HepG2 (cell line): ENCODE measurements at regions not wholly inside any gene's neighbourhood (a gene's known extent, or its start where the extent isn't known, plus 50 kb on each side); places are given as distances from the start of the nearest gene placed in this dataset.
A peak's percentile ranks its signal among the peaks of the same experiment; 100 is the strongest.

Experiments used
- ARNT ChIP-seq: fragments of 450-650 bp; IDR thresholded peaks from 2 replicates; pipeline ENCODE4 v1.6.1; 2017
- ARNTL ChIP-seq: sonication (generic); formaldehyde crosslinking; IDR thresholded peaks from 2 replicates; pipeline ENCODE4 v1.4.0; 2020; ENCODE audit warnings: mild to moderate bottlenecking, missing genetic modification reagents
- ATF7-NPFF ChIP-seq: sonication (generic); formaldehyde crosslinking; IDR thresholded peaks from 2 replicates; pipeline ENCODE4 v1.8.1; 2023; ENCODE audit warnings: mild to moderate bottlenecking, low read depth, missing genetic modification reagents, moderate library complexity
- ELF1 ChIP-seq: sonication (generic); formaldehyde crosslinking; IDR thresholded peaks from 2 replicates; pipeline ENCODE4 v1.4.0; 2020; ENCODE audit warnings: missing genetic modification reagents
- GABPA ChIP-seq, 2 experiments: IDR thresholded peaks; 2 replicates each; pipeline ENCODE4 v1.6.1; 2011 to 2016; ENCODE audit warnings: low read depth in 2 of 2, low read length in 1 of 2, missing biosample characterization in 1 of 2, missing genetic modification characterization in 1 of 2
- HNF4A ChIP-seq: sonication (generic); formaldehyde crosslinking; IDR thresholded peaks from 2 replicates; pipeline ENCODE4 v1.4.0; 2020; ENCODE audit warnings: missing genetic modification reagents
- HNRNPH1 ChIP-seq: fragments of 200-400 bp; formaldehyde crosslinking; optimal IDR thresholded peaks from 2 replicates; pipeline ENCODE3; 2017; ENCODE audit warnings: mild to moderate bottlenecking, low read depth, low read length
- KDM5B ChIP-seq: sonication (generic); formaldehyde crosslinking; IDR thresholded peaks from 2 replicates; pipeline ENCODE4 v1.4.0; 2020; ENCODE audit warnings: missing genetic modification reagents, mild to moderate bottlenecking, borderline replicate concordance
- NR2C2 ChIP-seq: sonication (generic); formaldehyde crosslinking; IDR thresholded peaks from 2 replicates; pipeline ENCODE4 v1.4.0; 2020; ENCODE audit warnings: missing genetic modification reagents, mild to moderate bottlenecking, moderate library complexity, borderline replicate concordance
- POLR2AphosphoS2 ChIP-seq: IDR thresholded peaks from 2 replicates; pipeline ENCODE4 v1.6.1; 2011; ENCODE audit warnings: low read depth, low read length, improper control_type of control experiment
- TRIM24 ChIP-seq: sonication (generic); formaldehyde crosslinking; IDR thresholded peaks from 2 replicates; pipeline ENCODE4 v1.8.0; 2022; ENCODE audit warnings: mild to moderate bottlenecking, missing genetic modification reagents
- ZFP36L1 ChIP-seq: sonication (generic); formaldehyde crosslinking; IDR thresholded peaks from 2 replicates; pipeline ENCODE4 v1.8.0; 2022; ENCODE audit warnings: mild to moderate bottlenecking, missing genetic modification reagents, moderate library complexity
- ZNF160 ChIP-seq: sonication (generic); formaldehyde crosslinking; IDR thresholded peaks from 2 replicates; pipeline ENCODE4 v1.8.0; 2022; ENCODE audit warnings: mild to moderate bottlenecking, inconsistent platforms, missing genetic modification reagents
- ZNF451 ChIP-seq: sonication (generic); formaldehyde crosslinking; IDR thresholded peaks from 2 replicates; pipeline ENCODE4 v1.5.0; 2020; ENCODE audit warnings: mild to moderate bottlenecking, missing genetic modification reagents
- ZNF724P ChIP-seq: sonication (generic); formaldehyde crosslinking; IDR thresholded peaks from 2 replicates; pipeline ENCODE4 v1.8.0; 2022; ENCODE audit warnings: missing genetic modification reagents, borderline replicate concordance
- ZNF746 ChIP-seq: sonication (generic); formaldehyde crosslinking; IDR thresholded peaks from 2 replicates; pipeline ENCODE4 v1.8.0; 2022; ENCODE audit warnings: mild to moderate bottlenecking, missing genetic modification reagents
- ZNF780A ChIP-seq: sonication (generic); formaldehyde crosslinking; IDR thresholded peaks from 2 replicates; pipeline ENCODE4 v1.8.0; 2022; ENCODE audit warnings: mild to moderate bottlenecking, missing genetic modification reagents, moderate library complexity
- TF ChIP-seq, protein P1 (sequence below): sonication (generic); formaldehyde crosslinking; IDR thresholded peaks from 2 replicates; pipeline ENCODE4 v1.8.1; 2022; ENCODE audit warnings: low read depth, mild to moderate bottlenecking, missing genetic modification reagents
- TF ChIP-seq, protein P2 (sequence below): IDR thresholded peaks from 2 replicates; pipeline ENCODE4 v1.6.1; 2012; ENCODE audit warnings: inconsistent platforms
- TF ChIP-seq, protein P3 (sequence below): sonication (generic); formaldehyde crosslinking; IDR thresholded peaks from 2 replicates; pipeline ENCODE4 v1.8.0; 2022; ENCODE audit warnings: missing genetic modification reagents, mild to moderate bottlenecking, borderline replicate concordance
- TF ChIP-seq, protein P4 (sequence below): sonication (generic); formaldehyde crosslinking; IDR thresholded peaks from 2 replicates; pipeline ENCODE4 v1.4.0; 2020; ENCODE audit warnings: missing genetic modification reagents
- TF ChIP-seq, protein P5 (sequence below): sonication (generic); formaldehyde crosslinking; IDR thresholded peaks from 2 replicates; pipeline ENCODE4 v1.4.0; 2020; ENCODE audit warnings: missing genetic modification reagents

DNA sequence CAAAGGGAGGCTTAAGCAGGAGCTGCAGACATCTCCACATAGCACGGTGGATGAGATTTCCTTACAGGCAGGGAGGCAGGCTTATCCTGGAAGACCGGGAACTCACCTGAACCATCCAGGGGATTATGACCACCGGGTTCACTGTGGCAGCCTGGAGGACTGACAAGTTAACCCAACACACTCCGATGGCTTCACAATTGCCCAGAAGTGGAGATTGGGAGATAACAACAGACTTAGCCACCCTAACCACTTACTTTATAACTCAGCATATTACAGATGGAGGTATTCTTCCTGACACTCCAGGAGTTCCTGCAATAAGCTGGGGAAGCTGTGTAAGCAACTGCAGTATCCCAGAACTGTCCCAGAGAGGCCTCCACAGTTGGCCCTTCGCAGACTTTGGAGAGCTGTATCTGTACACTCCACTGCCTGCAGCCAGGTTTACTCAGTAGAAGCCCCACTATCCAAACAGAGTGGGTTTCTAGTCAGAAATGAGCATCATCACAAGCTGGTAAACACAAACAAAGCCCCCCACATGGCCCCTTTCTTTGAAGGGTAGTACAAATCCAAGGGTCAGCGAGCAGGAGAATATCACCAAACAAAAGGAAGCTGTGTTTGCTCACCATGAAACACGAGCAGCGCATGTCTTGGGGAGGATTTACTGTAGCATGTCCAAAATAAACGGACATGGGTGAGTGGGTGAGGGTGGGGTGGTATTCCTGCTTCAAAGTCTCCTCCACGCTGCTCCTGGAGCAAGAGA is 462.2 kb downstream of the RASEF start (continued):
- TF ChIP-seq, protein P1, sequence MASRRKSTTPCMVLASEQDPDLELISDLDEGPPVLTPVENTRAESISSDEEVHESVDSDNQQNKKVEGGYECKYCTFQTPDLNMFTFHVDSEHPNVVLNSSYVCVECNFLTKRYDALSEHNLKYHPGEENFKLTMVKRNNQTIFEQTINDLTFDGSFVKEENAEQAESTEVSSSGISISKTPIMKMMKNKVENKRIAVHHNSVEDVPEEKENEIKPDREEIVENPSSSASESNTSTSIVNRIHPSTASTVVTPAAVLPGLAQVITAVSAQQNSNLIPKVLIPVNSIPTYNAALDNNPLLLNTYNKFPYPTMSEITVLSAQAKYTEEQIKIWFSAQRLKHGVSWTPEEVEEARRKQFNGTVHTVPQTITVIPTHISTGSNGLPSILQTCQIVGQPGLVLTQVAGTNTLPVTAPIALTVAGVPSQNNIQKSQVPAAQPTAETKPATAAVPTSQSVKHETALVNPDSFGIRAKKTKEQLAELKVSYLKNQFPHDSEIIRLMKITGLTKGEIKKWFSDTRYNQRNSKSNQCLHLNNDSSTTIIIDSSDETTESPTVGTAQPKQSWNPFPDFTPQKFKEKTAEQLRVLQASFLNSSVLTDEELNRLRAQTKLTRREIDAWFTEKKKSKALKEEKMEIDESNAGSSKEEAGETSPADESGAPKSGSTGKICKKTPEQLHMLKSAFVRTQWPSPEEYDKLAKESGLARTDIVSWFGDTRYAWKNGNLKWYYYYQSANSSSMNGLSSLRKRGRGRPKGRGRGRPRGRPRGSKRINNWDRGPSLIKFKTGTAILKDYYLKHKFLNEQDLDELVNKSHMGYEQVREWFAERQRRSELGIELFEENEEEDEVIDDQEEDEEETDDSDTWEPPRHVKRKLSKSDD (CRISPR knock-in tag), result no peak
- TF ChIP-seq ZNF746 (CRISPR knock-in tag), result 0 out of 2 replicates have a peak, but pooled peaks have one; percentile 46
- no peak for TF ChIP-seq ZNF451 (CRISPR knock-in tag)
- TF ChIP-seq ARNTL (CRISPR knock-in tag), result no peak
- TF ChIP-seq, protein P2, sequence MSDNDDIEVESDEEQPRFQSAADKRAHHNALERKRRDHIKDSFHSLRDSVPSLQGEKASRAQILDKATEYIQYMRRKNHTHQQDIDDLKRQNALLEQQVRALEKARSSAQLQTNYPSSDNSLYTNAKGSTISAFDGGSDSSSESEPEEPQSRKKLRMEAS, result peak; percentile 42
- no peak for TF ChIP-seq ARNT
- TF ChIP-seq ZNF724P (CRISPR knock-in tag), result no peak
- TF ChIP-seq GABPA (IDR thresholded peaks at IDR 0.05; ENCODE audit: low read depth, low read length), result no peak
- no peak for TF ChIP-seq GABPA (CRISPR knock-in tag; IDR thresholded peaks at IDR 0.05; ENCODE audit: low read depth)
- TF ChIP-seq HNRNPH1, result no peak
- TF ChIP-seq, protein P3, sequence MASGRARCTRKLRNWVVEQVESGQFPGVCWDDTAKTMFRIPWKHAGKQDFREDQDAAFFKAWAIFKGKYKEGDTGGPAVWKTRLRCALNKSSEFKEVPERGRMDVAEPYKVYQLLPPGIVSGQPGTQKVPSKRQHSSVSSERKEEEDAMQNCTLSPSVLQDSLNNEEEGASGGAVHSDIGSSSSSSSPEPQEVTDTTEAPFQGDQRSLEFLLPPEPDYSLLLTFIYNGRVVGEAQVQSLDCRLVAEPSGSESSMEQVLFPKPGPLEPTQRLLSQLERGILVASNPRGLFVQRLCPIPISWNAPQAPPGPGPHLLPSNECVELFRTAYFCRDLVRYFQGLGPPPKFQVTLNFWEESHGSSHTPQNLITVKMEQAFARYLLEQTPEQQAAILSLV (CRISPR knock-in tag), result no peak
- TF ChIP-seq ELF1 (CRISPR knock-in tag), result no peak
- TF ChIP-seq ATF7-NPFF, result no peak
- TF ChIP-seq NR2C2 (CRISPR knock-in tag), result no peak
- TF ChIP-seq ZNF780A (CRISPR knock-in tag), result no peak
- TF ChIP-seq, protein P4, sequence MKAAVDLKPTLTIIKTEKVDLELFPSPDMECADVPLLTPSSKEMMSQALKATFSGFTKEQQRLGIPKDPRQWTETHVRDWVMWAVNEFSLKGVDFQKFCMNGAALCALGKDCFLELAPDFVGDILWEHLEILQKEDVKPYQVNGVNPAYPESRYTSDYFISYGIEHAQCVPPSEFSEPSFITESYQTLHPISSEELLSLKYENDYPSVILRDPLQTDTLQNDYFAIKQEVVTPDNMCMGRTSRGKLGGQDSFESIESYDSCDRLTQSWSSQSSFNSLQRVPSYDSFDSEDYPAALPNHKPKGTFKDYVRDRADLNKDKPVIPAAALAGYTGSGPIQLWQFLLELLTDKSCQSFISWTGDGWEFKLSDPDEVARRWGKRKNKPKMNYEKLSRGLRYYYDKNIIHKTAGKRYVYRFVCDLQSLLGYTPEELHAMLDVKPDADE (CRISPR knock-in tag), result no peak
- TF ChIP-seq TRIM24 (CRISPR knock-in tag), result no peak
- TF ChIP-seq POLR2AphosphoS2, result no peak
- no peak; the same call in 1 of the 2 replicates for TF ChIP-seq ZFP36L1 (CRISPR knock-in tag)
- peak; percentile 46; the same call in 1 of the 2 replicates for TF ChIP-seq HNF4A
- TF ChIP-seq ZNF160 (CRISPR knock-in tag), result no peak
- TF ChIP-seq KDM5B (CRISPR knock-in tag), result no peak
- TF ChIP-seq, protein P5, sequence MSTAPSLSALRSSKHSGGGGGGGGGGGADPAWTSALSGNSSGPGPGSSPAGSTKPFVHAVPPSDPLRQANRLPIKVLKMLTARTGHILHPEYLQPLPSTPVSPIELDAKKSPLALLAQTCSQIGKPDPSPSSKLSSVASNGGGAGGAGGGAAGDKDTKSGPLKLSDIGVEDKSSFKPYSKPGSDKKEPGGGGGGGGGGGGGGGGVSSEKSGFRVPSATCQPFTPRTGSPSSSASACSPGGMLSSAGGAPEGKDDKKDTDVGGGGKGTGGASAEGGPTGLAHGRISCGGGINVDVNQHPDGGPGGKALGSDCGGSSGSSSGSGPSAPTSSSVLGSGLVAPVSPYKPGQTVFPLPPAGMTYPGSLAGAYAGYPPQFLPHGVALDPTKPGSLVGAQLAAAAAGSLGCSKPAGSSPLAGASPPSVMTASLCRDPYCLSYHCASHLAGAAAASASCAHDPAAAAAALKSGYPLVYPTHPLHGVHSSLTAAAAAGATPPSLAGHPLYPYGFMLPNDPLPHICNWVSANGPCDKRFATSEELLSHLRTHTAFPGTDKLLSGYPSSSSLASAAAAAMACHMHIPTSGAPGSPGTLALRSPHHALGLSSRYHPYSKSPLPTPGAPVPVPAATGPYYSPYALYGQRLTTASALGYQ (CRISPR knock-in tag), result no peak
